ENCODE measurements at regions not wholly inside any gene's neighbourhood (a gene's known extent, or its start where the extent isn't known, plus 50 kb on each side); places are given as distances from the start of the nearest gene placed in this dataset.
"Not testable (repeated sequence)": the region's sequence is repeated elsewhere in the genome, so short reads cannot be mapped to it uniquely, and the experiment has no call there.

GRCh38 chr4:128437023-128437422 is 149.4 kb upstream of the PGRMC2 start:
- TF ChIP-seq YY1 (IDR thresholded peaks at IDR 0.05; ENCODE audit: insufficient read depth, insufficient read length); SUZ12 (IDR thresholded peaks at IDR 0.05; ENCODE audit: extremely low read depth, insufficient read depth, insufficient read length): not testable (repeated sequence)

Data from NT2/D1 (cell line).